COR-L47 (cell line): ENCODE measurements at regions not wholly inside any gene's neighbourhood (a gene's known extent, or its start where the extent isn't known, plus 50 kb on each side); places are given as distances from the start of the nearest gene placed in this dataset.
"Not testable (repeated sequence)": the region's sequence is repeated elsewhere in the genome, so short reads cannot be mapped to it uniquely, and the experiment has no call there.

Experiments
- DNase-seq: peaks from one replicate; lab custom pipeline; 2025; lab: John Stamatoyannopoulos, UW

DNA sequence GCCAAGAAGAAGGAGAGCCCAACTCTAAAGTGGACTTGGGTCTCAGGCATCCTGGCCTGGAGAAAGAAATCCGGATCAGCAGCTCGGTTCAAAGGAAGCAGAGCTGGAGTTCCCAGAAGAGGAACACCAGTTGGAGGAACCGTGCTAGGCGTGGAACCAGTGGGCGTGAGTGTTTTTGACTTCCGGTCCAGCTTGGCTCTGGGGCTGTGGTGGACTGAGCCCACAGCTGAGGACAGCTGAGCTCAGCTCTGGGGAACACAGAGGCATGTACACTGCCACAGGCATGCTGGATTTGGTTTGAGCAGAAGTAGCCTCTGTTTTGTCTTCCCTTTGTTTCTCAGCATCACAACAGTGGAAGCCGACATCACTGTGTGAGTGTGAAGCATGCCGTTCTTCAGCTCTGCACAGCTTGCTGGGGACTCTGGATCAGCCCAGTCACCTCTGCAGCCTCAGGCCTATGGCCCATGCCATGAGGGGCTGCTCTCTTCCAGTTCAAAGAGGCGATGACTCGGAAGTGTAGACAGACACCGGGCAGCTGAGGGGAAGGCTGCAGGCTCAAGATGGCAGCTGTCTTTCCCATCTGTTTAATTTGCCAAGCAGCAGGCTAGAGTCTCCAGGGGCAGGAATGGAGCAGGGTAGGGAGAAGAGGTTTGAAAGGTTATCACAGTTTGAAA, 185.8 kb upstream of the UBE3A start:
- DNase-seq = no peak

DNA sequence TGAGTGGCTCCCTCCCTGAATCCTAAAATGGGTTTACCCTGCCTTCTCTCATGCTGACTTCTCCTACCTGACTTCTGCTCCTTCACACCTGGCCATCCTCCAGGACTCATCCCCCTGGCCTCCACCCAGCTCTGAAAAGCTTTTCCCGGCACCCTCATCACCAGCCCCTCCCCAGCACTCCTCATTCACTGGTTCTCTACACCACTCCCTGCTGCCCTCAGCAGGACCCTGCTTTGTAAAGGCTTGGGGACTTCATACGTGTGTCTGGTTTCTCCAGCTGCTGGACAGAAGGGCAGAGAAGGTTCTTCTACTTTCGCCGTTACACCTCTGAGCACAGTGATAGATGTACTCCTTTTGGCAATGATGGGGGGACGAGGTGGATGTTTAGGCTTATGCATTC, 184.9 kb upstream of the UBE3A start:
- DNase-seq = no peak

DNA sequence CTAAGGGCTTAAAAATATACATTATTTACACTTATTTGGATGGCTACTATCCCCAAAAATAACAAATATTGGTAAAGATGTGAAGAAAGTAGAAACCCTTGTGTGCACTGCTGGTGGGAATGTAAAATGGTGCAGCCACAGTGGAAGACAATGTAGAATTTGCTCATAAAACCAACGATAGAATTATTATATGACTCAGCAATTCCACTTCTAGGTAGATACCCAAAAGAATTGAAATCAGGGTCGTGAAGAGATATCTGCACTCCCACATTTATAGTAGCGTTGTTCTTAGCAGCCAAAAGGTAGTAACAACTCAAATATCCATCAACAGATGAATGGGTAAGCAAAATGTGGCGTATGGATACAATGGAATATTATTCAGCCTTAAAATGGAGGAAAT, 181.6 kb upstream of the UBE3A start:
- DNase-seq = no peak

DNA sequence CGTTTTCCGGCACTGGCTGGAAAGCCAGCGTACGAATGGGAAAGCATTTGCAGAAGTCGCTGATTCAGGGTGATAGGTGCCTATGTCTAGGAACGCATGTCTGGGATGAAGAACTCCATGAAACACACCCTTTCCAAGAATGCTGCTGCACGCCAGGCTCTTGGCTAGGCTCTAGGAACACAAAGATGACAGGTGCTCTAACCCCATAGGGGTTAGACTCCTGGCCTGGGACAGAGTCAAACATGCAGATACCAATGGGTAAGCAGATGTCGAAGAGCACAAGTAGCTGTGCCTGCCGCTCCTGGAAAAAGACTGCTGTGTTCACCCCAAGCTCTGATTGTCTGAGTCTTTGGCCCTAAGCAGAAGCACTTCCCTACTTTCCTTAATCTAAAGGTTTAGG, 180.9 kb upstream of the UBE3A start:
- no peak for DNase-seq

DNA sequence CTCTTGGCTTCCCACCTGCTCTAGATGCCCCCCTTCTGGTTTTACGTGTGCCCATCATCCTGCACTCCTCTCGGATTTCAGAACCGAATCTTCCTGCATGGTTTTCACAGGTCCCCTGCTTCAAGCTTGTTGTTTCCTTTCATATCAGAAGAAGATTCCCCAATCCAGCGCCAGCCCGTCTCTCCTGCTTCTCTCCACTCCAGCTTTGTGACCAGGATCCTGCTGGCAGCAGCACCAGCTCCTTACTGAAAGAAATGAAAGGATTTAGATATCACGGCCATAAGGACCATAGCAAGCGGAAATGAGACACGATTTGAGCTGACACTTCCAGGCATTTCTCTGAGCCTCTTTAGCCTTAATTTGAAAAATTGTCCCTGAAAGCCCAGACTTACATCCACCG, 180.3 kb upstream of the UBE3A start:
- no peak for DNase-seq

DNA sequence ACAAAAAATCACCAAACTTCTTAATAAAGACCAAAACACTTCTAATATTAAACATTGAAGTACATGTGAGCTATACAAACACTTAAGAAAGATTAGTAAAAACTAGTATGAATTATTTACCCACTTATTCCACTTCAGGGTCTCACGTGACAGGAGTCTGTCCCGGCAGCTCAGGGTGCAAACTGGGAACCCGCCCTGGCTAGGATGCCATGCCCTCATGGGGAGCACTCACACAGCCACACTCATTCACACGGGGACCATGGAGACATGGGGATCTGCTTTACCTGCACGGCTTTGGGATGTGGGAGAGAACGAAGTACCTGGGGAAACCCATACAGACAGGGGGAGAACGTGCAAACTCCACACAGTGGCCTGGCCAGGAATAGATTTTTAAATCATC, 179.3 kb upstream of the UBE3A start:
- DNase-seq = no peak

DNA sequence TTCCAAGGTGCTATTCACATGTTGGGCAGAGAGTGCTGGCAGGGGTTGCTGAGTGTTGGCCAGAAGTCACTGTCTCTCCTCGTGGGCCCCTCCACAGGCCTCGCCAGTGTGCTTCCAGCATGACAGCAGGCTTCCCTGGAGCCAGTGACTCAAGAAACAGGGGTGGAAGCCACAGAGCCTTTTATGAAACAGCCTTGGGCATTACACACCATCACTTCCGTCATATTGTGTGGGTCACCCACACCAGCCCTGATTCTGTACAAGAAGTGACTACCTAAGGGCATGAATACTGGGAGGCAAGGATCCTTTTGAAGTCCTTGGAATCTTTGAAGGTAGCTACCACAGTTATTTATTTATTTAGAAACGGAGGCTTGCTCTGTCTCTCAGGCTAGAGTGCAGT, 177.6 kb upstream of the UBE3A start:
- DNase-seq = no peak

DNA sequence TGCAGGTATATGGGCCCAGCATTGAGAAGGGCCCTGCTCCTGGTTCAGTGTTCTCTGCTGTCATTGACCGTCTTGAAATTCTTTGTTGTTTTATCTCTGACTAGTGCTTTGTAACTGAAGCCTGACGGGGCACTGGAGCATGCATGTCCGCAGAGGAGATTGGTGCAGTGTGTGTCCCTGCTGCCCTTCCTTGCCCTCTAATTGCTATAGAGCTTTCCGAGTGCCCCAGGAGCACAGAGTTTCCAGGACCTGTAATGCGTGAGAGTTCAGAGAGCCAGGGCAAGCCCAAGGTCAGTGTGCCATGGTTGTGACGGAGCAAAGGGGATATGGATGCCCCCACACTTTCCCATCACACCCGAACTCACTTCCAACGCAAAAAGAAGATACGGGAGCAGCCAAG, 174.3 kb upstream of the UBE3A start:
- DNase-seq = no peak

DNA sequence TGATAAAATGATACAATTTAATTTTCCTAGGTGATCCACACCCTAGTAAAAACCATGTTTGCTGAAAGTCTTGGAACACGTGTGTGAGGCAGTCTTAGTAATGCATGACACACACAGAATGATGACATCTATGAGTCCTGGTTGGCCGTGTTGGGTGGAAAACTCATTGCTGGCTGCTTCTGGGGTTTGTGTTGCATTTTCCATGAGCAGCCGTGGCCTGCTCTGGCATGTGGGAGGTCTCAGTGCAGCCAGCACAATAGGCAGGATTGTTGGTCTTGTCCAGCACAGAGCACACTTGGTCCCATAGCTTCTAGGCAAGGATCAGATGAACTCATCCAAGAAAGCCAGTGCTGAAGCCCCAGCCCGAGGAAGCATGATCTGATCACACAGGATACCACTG, 172.8 kb upstream of the UBE3A start:
- no peak for DNase-seq

DNA sequence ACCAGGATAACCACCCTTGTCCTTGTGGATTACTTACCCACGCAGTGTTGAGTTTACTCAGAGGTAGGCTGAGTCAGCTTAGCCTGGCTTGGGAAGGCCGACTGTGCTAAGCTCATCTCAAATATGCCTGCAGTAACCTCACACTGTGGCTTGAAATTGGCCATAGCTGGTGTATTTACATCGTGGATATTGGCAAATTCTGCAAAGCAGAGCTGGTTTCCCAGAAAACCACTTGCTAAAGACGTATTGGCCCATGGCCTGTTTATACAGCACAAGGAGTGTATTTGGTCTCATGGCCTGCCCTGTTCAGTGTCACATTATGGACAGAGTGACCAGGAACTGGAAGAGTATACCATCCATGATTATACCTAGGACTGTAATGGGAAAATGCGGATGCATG, 170.5 kb upstream of the UBE3A start:
- DNase-seq = no peak

DNA sequence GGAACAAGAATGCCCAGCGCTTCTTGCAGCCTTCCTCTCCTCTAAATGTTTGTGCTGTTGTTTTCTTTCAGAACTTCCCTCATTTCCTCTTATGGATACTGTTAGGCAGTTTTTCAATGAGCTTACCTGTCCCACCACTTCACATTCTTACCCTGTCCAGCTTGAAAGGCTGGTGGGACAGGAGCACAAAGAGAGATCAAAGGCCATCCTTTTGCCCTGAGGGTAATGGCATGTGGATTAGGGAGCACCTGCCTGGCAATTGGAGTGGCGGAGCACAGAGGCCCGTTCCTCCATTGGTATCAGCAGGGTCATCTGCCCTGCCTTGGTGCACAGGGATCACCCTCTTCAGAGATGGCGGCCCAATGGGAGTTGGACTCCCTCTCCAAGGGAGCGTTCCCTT, 170.1 kb upstream of the UBE3A start:
- no peak for DNase-seq

DNA sequence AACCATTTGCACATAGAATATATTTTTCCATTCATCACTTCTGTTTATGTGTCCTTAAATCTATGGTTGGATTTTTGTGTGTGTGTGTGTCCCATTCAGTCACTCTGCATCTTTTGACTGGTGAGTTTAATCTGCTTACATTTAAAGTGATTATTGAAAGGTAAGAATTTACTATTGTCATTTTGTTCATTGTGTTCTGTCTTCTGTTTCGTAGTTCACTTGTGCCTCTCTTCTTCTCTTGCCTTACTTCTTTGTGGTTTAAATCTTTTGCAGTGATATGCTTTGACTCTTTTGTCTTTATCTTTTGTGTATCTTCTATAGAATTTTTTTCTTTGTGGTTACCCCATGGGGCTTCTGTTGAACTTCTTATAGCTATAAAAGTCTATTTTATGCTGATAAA, 166.3 kb upstream of the UBE3A start:
- DNase-seq = no peak

DNA sequence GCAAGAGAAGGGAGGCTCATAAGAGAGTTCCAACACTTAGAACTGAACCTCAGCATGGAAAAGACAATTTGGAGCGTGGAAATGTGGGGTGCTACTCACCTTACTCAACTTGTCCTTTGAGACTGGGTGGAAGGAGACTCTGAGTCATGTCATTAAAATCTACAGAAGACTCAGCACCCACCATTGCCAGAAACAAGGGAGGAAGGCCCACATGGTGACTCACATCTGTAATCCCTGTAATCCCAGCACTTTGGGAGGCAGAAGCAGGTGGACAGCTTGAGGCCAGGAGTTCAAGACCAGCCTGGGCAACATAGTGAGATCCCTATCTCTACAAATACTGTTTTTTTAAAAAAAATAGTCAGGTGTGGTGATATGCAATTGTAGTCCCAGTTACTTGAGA, 161.9 kb upstream of the UBE3A start:
- DNase-seq = no peak

DNA sequence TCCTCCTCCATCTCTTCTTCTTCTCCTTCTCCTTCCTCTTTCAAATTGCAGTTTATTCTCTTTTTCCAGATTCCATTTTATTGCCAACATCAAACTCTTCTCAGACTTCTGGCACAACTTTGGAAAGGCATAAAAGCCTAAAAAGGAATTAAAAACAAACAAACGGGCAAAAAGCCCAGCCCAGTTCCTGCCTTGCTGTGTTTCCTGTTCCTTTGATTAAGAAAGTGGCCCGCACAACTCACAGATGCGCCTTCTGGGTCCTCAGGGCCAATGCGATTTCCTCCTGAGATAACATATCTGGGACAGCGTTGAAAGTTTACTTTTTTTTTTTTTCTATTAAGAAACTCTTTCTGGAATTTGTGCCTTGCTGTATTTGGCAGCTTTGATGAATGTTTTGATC, 158.7 kb upstream of the UBE3A start:
- no peak for DNase-seq

DNA sequence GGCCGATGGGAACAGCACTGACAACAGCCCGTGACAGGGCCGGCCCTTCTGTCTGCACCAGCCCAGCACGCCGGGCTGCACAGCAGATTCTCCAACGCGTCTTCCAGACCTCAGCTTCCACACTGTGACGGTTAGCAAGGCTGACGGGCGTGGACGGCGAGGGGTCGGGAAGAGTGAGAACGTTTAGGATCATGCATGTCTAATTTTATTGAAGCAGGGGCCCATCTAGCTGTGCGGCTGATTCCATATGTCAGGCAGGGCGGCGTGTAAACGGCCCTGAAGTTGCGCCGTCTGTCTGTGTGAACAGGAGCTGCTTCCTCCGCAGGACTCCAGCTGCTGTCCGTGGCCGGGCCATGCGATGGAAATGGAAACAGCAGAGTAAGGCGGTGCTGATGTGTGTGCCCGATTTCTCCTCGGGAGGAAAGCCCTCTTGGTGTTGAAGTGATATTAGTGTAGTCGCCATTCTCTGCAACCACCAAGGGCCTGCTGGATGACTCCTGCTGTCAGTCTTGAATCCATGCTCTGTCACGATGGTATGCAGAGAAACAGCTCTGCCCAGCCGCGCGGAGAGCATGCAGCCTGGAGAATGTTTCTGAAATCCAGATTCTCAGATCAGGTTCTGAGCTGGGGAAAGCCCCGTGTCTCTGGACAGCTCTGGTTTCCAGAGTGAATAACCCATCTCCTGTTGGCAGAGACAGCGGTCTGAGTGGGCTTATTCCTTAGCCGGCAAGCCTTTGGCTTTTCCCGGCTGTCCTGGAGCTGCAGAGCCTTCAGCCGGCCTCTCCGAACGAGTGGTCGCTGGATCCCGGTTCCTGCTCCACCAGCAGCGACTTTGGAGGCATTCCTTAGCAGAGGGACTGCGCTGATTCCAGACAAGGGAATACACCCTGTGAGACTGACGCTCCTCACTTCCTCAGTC, 158.1 kb upstream of the UBE3A start:
- no peak for DNase-seq

DNA sequence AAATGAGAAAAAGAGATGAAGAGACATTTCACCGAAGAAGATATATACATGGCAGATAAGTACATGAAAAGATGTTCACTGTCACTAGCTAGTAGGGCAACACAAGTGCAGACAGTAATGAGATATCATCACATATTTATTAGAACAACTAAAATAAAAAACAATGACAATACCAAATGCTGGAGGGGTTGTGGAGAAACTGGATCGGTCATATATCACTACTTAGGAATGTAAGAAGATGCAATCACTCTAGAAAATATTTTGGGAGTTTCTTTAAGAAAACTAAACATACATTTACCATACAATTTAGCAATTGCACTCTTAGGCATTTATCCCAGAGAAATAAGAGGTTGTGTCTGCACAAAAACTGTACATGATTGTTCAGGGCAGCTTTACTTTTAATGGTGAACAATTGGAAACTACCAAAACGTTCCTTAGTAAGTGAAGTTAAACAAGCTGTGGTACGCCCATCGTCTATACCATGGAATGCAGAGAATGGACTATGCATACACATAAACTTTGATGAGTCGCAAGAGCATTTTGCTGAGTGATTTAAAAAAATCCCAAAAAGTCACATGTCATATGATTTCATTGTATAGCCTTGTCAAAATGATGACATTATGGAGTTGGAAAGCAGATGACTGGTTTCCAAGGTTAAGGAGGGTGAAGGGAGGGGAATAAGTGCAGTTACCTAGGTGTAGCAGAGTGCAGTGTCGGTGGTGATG, 149.0 kb upstream of the UBE3A start:
- DNase-seq = no peak

DNA sequence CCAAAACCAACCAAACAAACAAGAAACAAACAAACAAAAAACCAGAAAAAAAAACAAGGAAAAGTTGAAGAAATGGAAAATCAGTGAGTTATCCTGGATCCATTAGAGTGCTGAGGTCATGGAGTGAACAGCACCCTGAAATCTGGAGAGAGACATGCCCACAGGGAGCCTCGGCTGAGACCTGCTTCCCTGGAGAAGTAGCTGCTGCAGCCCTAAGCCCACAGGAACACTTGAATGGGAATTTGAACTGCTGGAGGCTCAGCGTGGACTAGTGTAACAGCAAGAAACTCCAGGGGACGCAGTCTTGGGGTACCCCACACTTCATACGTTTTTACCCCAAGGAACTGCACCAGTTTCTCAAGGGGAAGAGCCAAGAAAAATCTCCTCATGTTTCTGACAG, 144.1 kb upstream of the UBE3A start:
- no peak for DNase-seq

DNA sequence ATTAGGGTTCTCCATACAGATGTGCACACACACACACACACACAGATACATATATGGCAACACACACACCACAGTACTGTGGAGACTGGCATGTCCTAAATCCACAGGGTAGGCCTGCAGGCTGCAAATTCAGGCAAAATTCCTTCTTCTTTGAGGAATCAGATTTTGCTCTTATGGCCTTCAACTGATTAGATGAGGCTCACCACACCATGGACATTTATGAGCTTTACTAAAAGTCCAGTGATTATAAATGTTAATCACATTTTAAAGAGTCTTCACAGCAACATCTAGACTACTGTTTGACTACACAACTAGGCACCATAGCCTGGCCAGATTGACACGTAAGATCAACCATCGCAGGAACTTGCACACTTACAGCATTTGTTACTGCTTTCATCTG, 140.3 kb upstream of the UBE3A start:
- no peak for DNase-seq

DNA sequence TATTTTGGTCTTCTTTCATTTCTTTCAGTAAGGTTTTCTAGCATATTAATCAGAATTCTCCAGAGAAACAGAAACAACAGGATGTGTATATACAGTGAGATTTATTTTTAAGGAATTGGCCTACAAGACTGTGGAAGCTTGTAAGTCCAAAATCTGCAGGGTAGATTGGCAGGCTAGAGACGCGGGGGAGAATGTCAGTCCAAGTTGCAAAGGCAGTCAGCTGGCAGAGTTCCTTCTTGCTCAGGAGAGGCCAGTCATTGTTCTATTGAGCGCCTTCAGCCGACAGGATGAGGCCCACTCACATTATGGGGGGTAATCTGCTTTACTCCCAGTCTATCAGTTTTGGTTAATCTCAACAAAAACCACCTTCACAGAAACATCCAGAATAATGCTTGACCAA, 133.4 kb upstream of the UBE3A start:
- no peak for DNase-seq

DNA sequence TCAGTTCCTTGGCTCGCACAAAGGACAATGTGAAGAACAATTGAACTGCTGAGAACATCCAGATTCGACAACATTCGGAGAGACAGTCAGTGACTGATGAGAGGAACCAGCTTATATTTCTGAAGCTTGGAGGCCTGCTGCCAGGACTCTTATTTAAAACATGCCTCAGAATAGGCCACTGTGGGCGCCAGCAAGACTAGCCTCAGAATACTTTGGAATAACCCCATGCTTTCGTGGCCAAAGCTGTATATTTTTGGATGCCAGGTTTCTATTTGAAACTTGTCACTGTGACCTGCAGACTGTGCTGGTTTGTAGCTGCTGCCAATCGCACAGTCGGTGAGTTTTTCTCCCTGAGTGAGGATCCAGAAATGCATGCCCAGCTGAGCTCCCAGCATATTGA, 129.9 kb upstream of the UBE3A start:
- no peak for DNase-seq

DNA sequence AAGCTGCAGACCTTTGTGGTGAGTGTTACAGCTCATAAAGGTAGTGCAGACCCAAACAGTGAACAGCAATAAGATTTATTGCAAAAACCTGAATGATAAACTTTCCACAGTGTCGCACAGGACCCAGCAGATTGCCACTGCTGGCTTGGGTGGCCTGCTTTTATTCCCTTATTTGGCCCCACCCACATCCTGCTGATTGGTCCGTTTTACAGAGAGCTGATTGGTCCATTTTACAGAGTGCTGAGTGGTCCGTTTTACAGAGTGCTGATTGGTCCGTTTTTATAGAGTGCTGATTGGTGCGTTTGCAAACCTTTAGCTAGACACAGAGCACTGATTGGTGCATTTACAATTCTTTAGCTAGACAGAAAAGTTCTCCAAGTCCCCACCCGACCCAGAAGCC, 127.7 kb upstream of the UBE3A start:
- not testable (repeated sequence) for DNase-seq

DNA sequence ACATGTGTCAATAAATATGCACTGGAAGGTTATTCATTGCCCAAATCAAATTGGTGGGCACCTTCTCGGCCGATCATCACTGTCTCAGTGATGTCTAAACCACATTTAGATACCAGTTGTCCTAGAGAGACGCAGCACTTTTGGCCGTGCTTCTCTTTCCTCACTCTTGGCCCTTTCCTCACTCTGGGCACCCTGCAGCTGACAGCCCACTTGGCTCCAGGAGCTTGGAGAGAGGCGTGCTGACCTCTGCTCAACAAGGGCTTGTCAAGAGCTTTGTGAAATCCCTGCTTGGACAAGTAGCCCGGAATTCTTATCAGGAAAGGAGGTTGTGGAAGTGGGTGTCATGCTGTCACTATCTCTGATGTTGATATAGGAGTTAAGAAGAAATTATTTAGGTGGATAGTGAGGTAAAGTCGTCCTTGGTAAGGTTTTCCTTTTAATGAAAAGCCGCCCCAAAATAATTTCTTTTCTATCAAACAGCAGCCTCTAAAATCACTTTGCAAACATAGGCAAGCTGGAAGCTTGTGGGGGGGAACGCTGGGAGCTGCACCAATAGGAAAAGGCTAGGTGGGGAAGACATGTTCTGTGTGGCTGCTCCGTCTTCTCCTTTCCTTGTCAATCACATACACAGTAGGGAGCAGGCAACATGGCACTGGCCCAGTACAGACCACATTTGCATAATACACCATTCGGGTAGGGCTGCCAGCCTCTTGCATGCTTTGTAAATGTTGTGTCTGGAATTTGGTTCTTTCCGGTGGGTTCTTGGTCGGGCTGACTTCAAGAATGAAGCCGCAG, 126.8 kb upstream of the UBE3A start:
- DNase-seq = no peak
